ENCODE measurements at regions not wholly inside any gene's neighbourhood (a gene's known extent, or its start where the extent isn't known, plus 50 kb on each side); places are given as distances from the start of the nearest gene placed in this dataset.

DNA sequence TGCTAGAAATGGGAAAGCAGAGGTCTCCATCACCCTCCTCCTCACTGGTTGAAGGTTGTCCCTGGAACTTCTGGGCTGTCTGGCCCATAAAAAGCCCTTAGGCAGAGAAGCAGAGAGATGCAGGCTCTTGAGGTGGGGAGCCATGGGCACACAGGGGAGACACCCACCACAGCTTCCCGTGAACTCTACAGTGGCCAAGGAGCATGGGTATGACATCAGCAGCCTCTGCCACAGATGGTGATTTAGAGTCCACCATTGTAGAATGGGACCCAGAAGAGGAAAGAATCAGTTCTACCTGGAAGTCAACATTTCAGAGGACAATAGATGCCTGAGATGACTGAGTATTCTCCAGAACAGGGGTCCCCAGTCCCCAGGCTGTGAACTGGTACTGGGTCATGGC lies 105.6 kb upstream of the LRRN1 start:
- no peak for DNase-seq
- Histone ChIP-seq H3K27ac (ENCODE audit: low read length) (no peak overlapping the region), H3K4me2 (ENCODE audit: insufficient read depth, low read length) (no peak overlapping the region), H3K9me3 (ENCODE audit: insufficient read depth, low read length, severe bottlenecking) (no peaks in the 10 kb centered on the region), H2AFZ (ENCODE audit: low read depth, low read length) (no peak overlapping the region), H3K27me3 (ENCODE audit: insufficient read depth, low read length, poor library complexity) (no peaks in the 10 kb centered on the region), H3K4me3 (ENCODE audit: low read depth in 1 of 2, low read length in 2 of 2) (no peak overlapping the region), H3K36me3 (ENCODE audit: insufficient read depth, low read length) (no peaks in the 10 kb centered on the region), H3K79me2 (ENCODE audit: insufficient read depth, low read length) (no peaks in the 10 kb centered on the region), H3K4me1 (ENCODE audit: insufficient read depth, low read length) (no peaks in the 10 kb centered on the region), H4K20me1 (ENCODE audit: insufficient read depth, low read length) (no peaks in the 10 kb centered on the region), H3K9ac (ENCODE audit: low read depth, low read length) (no peak overlapping the region)
- no peak for ATAC-seq (ENCODE audit: insufficient read depth, low read depth)
- TF ChIP-seq CTCF (IDR thresholded peaks at IDR 0.05; ENCODE audit: borderline replicate concordance, extremely low read depth, low read length, poor library complexity, severe bottlenecking) (no peak), EZH2 (IDR thresholded peaks at IDR 0.05; ENCODE audit: borderline replicate concordance, low read depth, low read length, severe bottlenecking) (no peak)

- DNase-seq, result no peak
- H3K36me3 ChIP-seq (ENCODE audit: insufficient read depth, low read length), result no peaks in the 10 kb centered on the region
- H3K4me3 ChIP-seq (ENCODE audit: low read depth in 1 of 2, low read length in 2 of 2), result no peak overlapping the region
- no peak overlapping the region for H2AFZ ChIP-seq (ENCODE audit: low read depth, low read length)
- no peaks in the 10 kb centered on the region for H4K20me1 ChIP-seq (ENCODE audit: insufficient read depth, low read length)
- H3K79me2 ChIP-seq (ENCODE audit: insufficient read depth, low read length), result no peaks in the 10 kb centered on the region
- H3K4me2 ChIP-seq (ENCODE audit: insufficient read depth, low read length), result no peak overlapping the region
- no peaks in the 10 kb centered on the region for H3K4me1 ChIP-seq (ENCODE audit: insufficient read depth, low read length)
- no peak for ATAC-seq (ENCODE audit: insufficient read depth, low read depth)
- TF ChIP-seq EZH2 (IDR thresholded peaks at IDR 0.05; ENCODE audit: borderline replicate concordance, low read depth, low read length, severe bottlenecking) (no peak), CTCF (IDR thresholded peaks at IDR 0.05; ENCODE audit: borderline replicate concordance, extremely low read depth, low read length, poor library complexity, severe bottlenecking) (no peak)
- H3K27me3 ChIP-seq (ENCODE audit: insufficient read depth, low read length, poor library complexity), result no peaks in the 10 kb centered on the region
- H3K27ac ChIP-seq (ENCODE audit: low read length), result no peak overlapping the region
- H3K9me3 ChIP-seq (ENCODE audit: insufficient read depth, low read length, severe bottlenecking), result no peaks in the 10 kb centered on the region
- no peak overlapping the region for H3K9ac ChIP-seq (ENCODE audit: low read depth, low read length)
Measured at GRCh38 chr3:3689601-3690375, 109.4 kb upstream of the LRRN1 start.

DNA sequence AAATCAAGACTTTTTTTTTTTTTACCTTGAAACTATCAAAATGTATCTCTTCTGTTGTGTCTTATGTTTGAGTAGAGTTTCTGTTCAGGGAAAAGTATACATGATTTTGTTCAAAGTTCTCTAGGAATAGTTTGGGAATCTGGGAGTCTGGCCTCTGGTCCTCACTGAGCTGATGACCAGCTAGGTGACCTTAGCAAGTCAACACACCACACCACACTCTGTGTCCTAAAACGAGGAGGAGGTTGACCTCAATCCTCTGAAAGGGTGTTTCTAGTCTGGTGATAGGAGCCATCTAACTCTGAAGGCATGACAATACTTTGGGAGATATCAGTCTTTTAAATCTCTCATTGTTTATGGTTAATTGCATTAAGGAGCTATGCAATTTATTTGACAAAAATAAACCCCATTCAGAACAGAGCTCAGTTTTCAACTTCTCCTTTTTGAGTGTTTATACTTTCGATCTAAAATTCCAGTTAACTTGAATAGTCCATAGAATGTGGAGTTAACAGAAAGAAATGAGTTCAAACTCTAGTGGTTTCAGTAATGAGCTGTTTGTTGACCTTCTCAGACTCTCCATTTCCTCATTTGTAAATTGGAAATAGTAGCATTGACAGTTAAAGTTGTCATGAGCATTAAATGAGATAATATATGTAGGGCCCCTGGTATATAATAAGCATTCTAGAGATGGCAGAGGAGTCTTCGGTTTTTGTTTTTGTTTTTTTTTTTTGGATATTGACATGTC lies 112.2 kb upstream of the LRRN1 start:
- Histone ChIP-seq H3K9me3 (ENCODE audit: insufficient read depth, low read length, severe bottlenecking) (no peaks in the 10 kb centered on the region), H3K36me3 (ENCODE audit: insufficient read depth, low read length) (no peaks in the 10 kb centered on the region), H3K4me3 (ENCODE audit: low read depth in 1 of 2, low read length in 2 of 2) (no peak overlapping the region), H3K4me2 (ENCODE audit: insufficient read depth, low read length) (no peak overlapping the region), H4K20me1 (ENCODE audit: insufficient read depth, low read length) (no peaks in the 10 kb centered on the region), H3K27ac (ENCODE audit: low read length) (no peak overlapping the region), H3K9ac (ENCODE audit: low read depth, low read length) (no peak overlapping the region), H3K4me1 (ENCODE audit: insufficient read depth, low read length) (no peaks in the 10 kb centered on the region), H3K79me2 (ENCODE audit: insufficient read depth, low read length) (no peaks in the 10 kb centered on the region), H2AFZ (ENCODE audit: low read depth, low read length) (no peak overlapping the region), H3K27me3 (ENCODE audit: insufficient read depth, low read length, poor library complexity) (no peaks in the 10 kb centered on the region)
- DNase-seq, result no peak
- ATAC-seq (ENCODE audit: insufficient read depth, low read depth), result no peak
- TF ChIP-seq CTCF (IDR thresholded peaks at IDR 0.05; ENCODE audit: borderline replicate concordance, extremely low read depth, low read length, poor library complexity, severe bottlenecking), result no peak
- no peak for TF ChIP-seq EZH2 (IDR thresholded peaks at IDR 0.05; ENCODE audit: borderline replicate concordance, low read depth, low read length, severe bottlenecking)
